Myocyte (in vitro differentiated cells): ENCODE measurements at regions not wholly inside any gene's neighbourhood (a gene's known extent, or its start where the extent isn't known, plus 50 kb on each side); places are given as distances from the start of the nearest gene placed in this dataset.
A peak's percentile ranks its signal among the peaks of the same experiment; 100 is the strongest.
"Not testable (repeated sequence)": the region's sequence is repeated elsewhere in the genome, so short reads cannot be mapped to it uniquely, and the experiment has no call there.

Experiments
- DNase-seq: peaks from one replicate; pipeline ENCODE4 v3.0.0-alpha.2; 2012; ENCODE audit warnings: low read depth

GRCh38 chr1:113185463-113186104 is 112.6 kb downstream of the LRIG2 start:
- peak; percentile 30 for DNase-seq

- no peak for DNase-seq
These were observed 117.1 kb downstream of the LRIG2 start for GRCh38 chr1:113190078-113190477.

GRCh38 chr1:113190930-113191329 is 117.9 kb downstream of the LRIG2 start:
- DNase-seq = no peak

GRCh38 chr1:113191579-113192076 is 118.6 kb downstream of the LRIG2 start:
- DNase-seq = no peak

GRCh38 chr1:113192242-113192641 is 119.2 kb downstream of the LRIG2 start:
- DNase-seq = no peak

- DNase-seq = no peak
These were observed 120.0 kb downstream of the LRIG2 start for GRCh38 chr1:113192980-113193379.

- DNase-seq = no peak
These were observed 122.1 kb downstream of the LRIG2 start for GRCh38 chr1:113194846-113195830.

GRCh38 chr1:113197719-113198330 is 124.8 kb downstream of the LRIG2 start:
- no peak for DNase-seq

GRCh38 chr1:113198806-113199205 is 125.8 kb downstream of the LRIG2 start:
- DNase-seq = no peak

- DNase-seq = no peak
These were observed 126.9 kb downstream of the LRIG2 start for GRCh38 chr1:113199760-113200455.

GRCh38 chr1:113201560-113201959 is 128.6 kb downstream of the LRIG2 start:
- no peak for DNase-seq

- DNase-seq = no peak
These were observed 133.2 kb downstream of the LRIG2 start for GRCh38 chr1:113205980-113206766.

GRCh38 chr1:113207019-113207418 is 134.0 kb downstream of the LRIG2 start:
- no peak for DNase-seq

GRCh38 chr1:113207457-113207856 is 134.5 kb downstream of the LRIG2 start:
- DNase-seq = no peak

GRCh38 chr1:113208425-113208824 is 135.4 kb downstream of the LRIG2 start:
- not testable (repeated sequence) for DNase-seq

- no peak for DNase-seq
These were observed 137.2 kb downstream of the LRIG2 start for GRCh38 chr1:113210248-113210647.

- no peak for DNase-seq
These were observed 138.5 kb downstream of the LRIG2 start for GRCh38 chr1:113211467-113211866.

- DNase-seq = no peak
These were observed 142.0 kb downstream of the LRIG2 start for GRCh38 chr1:113215015-113215414.

GRCh38 chr1:113216664-113217063 is 143.7 kb downstream of the LRIG2 start:
- no peak for DNase-seq

- no peak for DNase-seq
These were observed 144.6 kb downstream of the LRIG2 start for GRCh38 chr1:113217447-113218208.
